ENCODE measurements at regions not wholly inside any gene's neighbourhood (a gene's known extent, or its start where the extent isn't known, plus 50 kb on each side); places are given as distances from the start of the nearest gene placed in this dataset.

DNA sequence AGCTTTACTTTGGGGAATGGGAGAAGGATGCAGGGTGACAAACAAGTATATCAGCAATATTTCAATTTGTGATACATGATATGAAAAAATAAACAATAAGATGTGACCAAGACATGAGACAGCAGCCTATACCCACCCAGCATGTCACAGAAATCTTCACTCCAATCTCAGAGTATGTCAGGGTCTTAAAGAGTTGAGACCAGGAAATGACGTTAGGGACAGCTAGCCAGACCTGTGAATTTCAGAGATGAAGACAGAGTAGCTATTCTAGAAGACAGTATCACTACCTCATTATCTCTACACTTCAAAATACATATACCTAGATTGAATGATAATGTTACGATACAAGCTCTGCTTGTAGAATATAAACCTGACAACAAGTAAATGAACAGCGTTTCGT, 282.8 kb downstream of the ZEB2 start:
- no peak for TF ChIP-seq EZH2phosphoT487 (IDR thresholded peaks at IDR 0.05)
- TF ChIP-seq, protein P1, sequence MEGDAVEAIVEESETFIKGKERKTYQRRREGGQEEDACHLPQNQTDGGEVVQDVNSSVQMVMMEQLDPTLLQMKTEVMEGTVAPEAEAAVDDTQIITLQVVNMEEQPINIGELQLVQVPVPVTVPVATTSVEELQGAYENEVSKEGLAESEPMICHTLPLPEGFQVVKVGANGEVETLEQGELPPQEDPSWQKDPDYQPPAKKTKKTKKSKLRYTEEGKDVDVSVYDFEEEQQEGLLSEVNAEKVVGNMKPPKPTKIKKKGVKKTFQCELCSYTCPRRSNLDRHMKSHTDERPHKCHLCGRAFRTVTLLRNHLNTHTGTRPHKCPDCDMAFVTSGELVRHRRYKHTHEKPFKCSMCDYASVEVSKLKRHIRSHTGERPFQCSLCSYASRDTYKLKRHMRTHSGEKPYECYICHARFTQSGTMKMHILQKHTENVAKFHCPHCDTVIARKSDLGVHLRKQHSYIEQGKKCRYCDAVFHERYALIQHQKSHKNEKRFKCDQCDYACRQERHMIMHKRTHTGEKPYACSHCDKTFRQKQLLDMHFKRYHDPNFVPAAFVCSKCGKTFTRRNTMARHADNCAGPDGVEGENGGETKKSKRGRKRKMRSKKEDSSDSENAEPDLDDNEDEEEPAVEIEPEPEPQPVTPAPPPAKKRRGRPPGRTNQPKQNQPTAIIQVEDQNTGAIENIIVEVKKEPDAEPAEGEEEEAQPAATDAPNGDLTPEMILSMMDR (IDR thresholded peaks at IDR 0.05): no peak

Measured in neural progenitor cell (in vitro differentiated cells).